BLaER1 (cell line): ENCODE measurements at regions not wholly inside any gene's neighbourhood (a gene's known extent, or its start where the extent isn't known, plus 50 kb on each side); places are given as distances from the start of the nearest gene placed in this dataset.

Experiments
- H3K27ac ChIP-seq: shearing (Covaris generic); formaldehyde crosslinking; 2 replicates; pipeline ENCODE4 v1.8.1; 2022
- H3K27me3 ChIP-seq: shearing (Covaris generic); formaldehyde crosslinking; 2 replicates; pipeline ENCODE4 v1.8.1; 2022
- H3K36me3 ChIP-seq: shearing (Covaris generic); formaldehyde crosslinking; 2 replicates; pipeline ENCODE4 v1.8.1; 2022
- H3K4me1 ChIP-seq: shearing (Covaris generic); formaldehyde crosslinking; 2 replicates; pipeline ENCODE4 v1.8.1; 2022
- H3K4me2 ChIP-seq: shearing (Covaris generic); formaldehyde crosslinking; 2 replicates; pipeline ENCODE4 v1.8.1; 2022
- H3K4me3 ChIP-seq: shearing (Covaris generic); formaldehyde crosslinking; 2 replicates; pipeline ENCODE4 v1.8.1; 2022
- H3K9ac ChIP-seq: shearing (Covaris generic); formaldehyde crosslinking; 2 replicates; pipeline ENCODE4 v1.8.1; 2022
- H3K9me3 ChIP-seq: shearing (Covaris generic); formaldehyde crosslinking; 2 replicates; pipeline ENCODE4 v1.8.1; 2022
- H4K20me1 ChIP-seq: shearing (Covaris generic); formaldehyde crosslinking; 2 replicates; pipeline ENCODE4 v1.8.1; 2022
- Cebpa-rat ChIP-seq: shearing (Covaris generic); IDR thresholded peaks from 2 replicates; pipeline ENCODE4 v1.8.1; 2022

DNA sequence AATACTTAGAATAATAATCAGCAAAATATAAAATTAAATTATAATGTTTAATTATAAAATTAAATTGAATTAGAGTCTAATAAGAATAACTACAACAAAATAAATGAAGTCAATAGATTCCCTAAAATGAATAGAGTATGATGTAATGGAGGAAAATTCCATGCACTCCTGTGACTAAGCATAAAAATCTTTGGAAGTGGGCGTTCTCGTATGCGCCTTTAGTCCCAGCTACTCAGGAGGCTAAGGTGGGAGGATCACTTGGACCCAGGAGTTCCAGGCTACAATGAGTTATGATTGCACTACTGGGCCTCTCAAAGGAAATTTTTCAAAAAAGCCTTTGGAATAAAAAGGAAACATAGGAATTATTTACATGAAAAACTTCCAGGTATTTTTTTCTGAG is 955.4 kb upstream of the POU3F3 start:
- no peak overlapping the region for H3K4me2 ChIP-seq
- H3K9ac ChIP-seq, result no peak overlapping the region
- no peaks in the 10 kb centered on the region for H3K36me3 ChIP-seq
- H3K9me3 ChIP-seq, result no peaks in the 10 kb centered on the region
- TF ChIP-seq Cebpa-rat, result no peak
- H3K4me3 ChIP-seq, result no peak overlapping the region
- H3K4me1 ChIP-seq, result no peaks in the 10 kb centered on the region
- no peaks in the 10 kb centered on the region for H4K20me1 ChIP-seq
- no peaks in the 10 kb centered on the region for H3K27me3 ChIP-seq
- H3K27ac ChIP-seq, result no peak overlapping the region

DNA sequence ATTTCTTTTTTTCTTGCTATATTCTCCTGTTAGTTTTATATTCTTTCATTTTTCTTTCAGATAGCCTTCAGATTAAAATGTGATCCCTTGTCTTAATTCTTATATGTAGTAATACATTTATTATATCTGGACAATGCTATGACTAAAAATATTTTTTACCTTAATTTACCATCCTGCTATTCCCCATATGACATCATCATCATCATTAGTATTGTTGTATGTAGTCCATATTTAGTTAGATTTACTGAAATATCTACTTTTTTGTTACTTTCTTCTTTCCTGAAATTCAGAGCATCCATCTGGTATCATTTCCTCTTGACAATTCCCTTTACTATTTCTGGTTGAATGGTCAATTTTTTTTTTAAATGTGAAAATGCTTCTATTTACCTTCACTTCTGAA is 951.6 kb upstream of the POU3F3 start:
- no peaks in the 10 kb centered on the region for H4K20me1 ChIP-seq

GRCh38 chr2:103921161-103921560 is 932.8 kb upstream of the POU3F3 start:
- H3K36me3 ChIP-seq, result no peaks in the 10 kb centered on the region
- no peaks in the 10 kb centered on the region for H3K4me1 ChIP-seq
- no peaks in the 10 kb centered on the region for H4K20me1 ChIP-seq
- no peaks in the 10 kb centered on the region for H3K9me3 ChIP-seq
- H3K9ac ChIP-seq, result no peak overlapping the region
- H3K27ac ChIP-seq, result no peak overlapping the region
- no peaks in the 10 kb centered on the region for H3K27me3 ChIP-seq
- H3K4me3 ChIP-seq, result no peak overlapping the region
- TF ChIP-seq Cebpa-rat, result no peak
- no peak overlapping the region for H3K4me2 ChIP-seq

More for the DNA sequence above, 951.6 kb upstream of the POU3F3 start:
- H3K36me3 ChIP-seq, result no peaks in the 10 kb centered on the region
- no peaks in the 10 kb centered on the region for H3K4me1 ChIP-seq
- no peak overlapping the region for H3K9ac ChIP-seq
- no peaks in the 10 kb centered on the region for H3K9me3 ChIP-seq
- no peak for TF ChIP-seq Cebpa-rat
- no peak overlapping the region for H3K27ac ChIP-seq
- H3K27me3 ChIP-seq, result no peaks in the 10 kb centered on the region
- H3K4me3 ChIP-seq, result no peak overlapping the region
- no peak overlapping the region for H3K4me2 ChIP-seq

DNA sequence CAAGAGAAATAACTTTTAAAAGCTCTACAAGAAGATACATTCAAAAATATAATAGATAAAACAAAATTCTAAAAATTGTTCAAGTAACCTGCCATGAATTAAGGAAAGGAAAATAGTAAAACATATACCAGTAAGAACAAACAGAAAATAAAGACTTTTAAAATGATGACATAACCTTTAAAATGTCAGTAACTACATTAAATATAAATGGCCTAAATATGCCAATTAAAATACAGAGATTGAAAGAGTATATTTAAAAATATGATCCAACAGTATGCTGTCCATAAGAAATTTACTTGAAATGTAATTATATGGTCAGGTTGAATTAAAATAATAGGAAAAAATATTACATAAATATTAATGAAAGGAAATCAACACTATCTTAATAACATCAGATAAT is 911.7 kb upstream of the POU3F3 start:
- Histone ChIP-seq H4K20me1 (no peaks in the 10 kb centered on the region), H3K36me3 (no peaks in the 10 kb centered on the region), H3K9ac (no peak overlapping the region), H3K4me1 (no peaks in the 10 kb centered on the region), H3K4me2 (no peak overlapping the region), H3K27me3 (no peaks in the 10 kb centered on the region), H3K9me3 (peaks cover 4% of the 10 kb centered on the region; the same call in 1 of the 2 replicates), H3K4me3 (no peak overlapping the region), H3K27ac (no peak overlapping the region)
- no peak for TF ChIP-seq Cebpa-rat

DNA sequence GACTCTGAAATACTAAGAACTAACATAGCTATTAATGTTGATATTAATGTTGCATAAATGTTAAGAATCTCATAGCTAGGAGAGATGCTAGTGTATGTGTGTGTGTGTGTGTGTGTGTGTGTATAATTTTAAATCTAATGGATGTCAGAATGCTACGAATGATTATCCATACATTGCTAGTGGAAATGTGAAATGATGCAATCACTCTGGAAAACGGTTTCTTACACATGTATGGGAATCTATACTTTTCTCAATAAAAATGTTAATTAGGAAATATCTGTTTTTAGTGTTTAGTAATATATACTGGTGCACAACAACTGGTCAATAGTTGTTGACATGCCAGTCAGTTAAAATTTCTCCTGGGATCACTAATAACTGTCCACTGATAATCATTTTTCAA is 908.8 kb upstream of the POU3F3 start:
- H4K20me1 ChIP-seq, result no peaks in the 10 kb centered on the region
- no peak overlapping the region for H3K9ac ChIP-seq
- no peak overlapping the region for H3K4me3 ChIP-seq
- H3K27me3 ChIP-seq, result no peaks in the 10 kb centered on the region
- H3K9me3 ChIP-seq, result peaks cover 4% of the 10 kb centered on the region; the same call in 1 of the 2 replicates
- H3K4me2 ChIP-seq, result no peak overlapping the region
- H3K4me1 ChIP-seq, result no peaks in the 10 kb centered on the region
- TF ChIP-seq Cebpa-rat, result no peak
- H3K27ac ChIP-seq, result no peak overlapping the region
- H3K36me3 ChIP-seq, result no peaks in the 10 kb centered on the region

GRCh38 chr2:103959174-103960128 is 894.5 kb upstream of the POU3F3 start:
- Histone ChIP-seq H3K4me3 (no peak overlapping the region), H3K4me1 (no peaks in the 10 kb centered on the region), H3K9me3 (no peaks in the 10 kb centered on the region), H3K9ac (no peak overlapping the region), H3K27ac (no peak overlapping the region), H3K36me3 (no peaks in the 10 kb centered on the region), H4K20me1 (no peaks in the 10 kb centered on the region), H3K4me2 (no peak overlapping the region), H3K27me3 (no peaks in the 10 kb centered on the region)
- no peak for TF ChIP-seq Cebpa-rat

DNA sequence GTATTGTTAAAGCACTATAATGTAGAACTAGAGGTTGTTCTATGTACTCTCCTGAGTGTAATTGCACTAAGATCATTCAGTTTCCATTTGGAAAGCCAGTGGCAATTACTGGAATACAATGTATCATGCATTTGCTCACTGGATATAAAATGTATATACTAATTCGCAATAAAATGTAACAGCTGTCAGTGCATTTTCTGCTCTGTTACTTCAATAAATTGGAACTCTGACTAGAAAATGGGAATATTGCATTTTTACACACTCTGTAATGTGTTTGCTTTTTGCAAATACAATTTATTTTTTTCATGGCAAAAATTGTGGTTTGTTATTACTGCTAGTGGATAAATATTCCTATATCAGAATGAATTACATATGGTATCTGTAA is 893.8 kb upstream of the POU3F3 start:
- Histone ChIP-seq H3K36me3 (no peaks in the 10 kb centered on the region), H3K9ac (no peak overlapping the region), H3K4me3 (no peak overlapping the region), H3K27me3 (no peaks in the 10 kb centered on the region), H4K20me1 (no peaks in the 10 kb centered on the region), H3K27ac (no peak overlapping the region), H3K4me2 (no peak overlapping the region), H3K9me3 (no peaks in the 10 kb centered on the region), H3K4me1 (no peaks in the 10 kb centered on the region)
- no peak for TF ChIP-seq Cebpa-rat

DNA sequence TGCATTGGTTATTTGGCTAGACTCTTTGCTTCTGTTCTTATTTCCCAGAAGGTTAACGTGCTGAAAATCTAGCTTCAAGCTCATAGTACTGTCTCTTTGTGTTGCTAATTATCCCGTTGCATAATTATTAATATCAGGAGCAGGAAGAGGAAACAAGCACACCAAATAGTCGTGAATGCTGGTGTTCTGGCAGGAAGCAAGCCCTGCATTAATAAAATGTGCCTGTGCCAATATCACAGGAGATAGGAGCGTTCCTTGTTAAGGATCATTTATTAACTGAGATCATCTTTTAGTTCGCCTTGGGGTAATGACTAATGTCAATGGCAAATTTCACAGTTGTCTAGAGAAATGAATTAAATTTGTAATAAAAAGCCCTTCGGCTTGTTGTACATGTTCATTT is 893.0 kb upstream of the POU3F3 start:
- Histone ChIP-seq H3K4me2 (no peak overlapping the region), H3K27me3 (no peaks in the 10 kb centered on the region), H3K27ac (no peak overlapping the region), H3K36me3 (no peaks in the 10 kb centered on the region), H3K4me1 (no peaks in the 10 kb centered on the region), H3K9me3 (no peaks in the 10 kb centered on the region), H3K4me3 (no peak overlapping the region), H4K20me1 (no peaks in the 10 kb centered on the region), H3K9ac (no peak overlapping the region)
- no peak for TF ChIP-seq Cebpa-rat

GRCh38 chr2:103961862-103962261 is 892.1 kb upstream of the POU3F3 start:
- no peaks in the 10 kb centered on the region for H3K4me1 ChIP-seq
- no peaks in the 10 kb centered on the region for H4K20me1 ChIP-seq
- no peak overlapping the region for H3K4me3 ChIP-seq
- no peak overlapping the region for H3K4me2 ChIP-seq
- H3K9ac ChIP-seq, result no peak overlapping the region
- H3K27me3 ChIP-seq, result no peaks in the 10 kb centered on the region
- TF ChIP-seq Cebpa-rat, result no peak
- H3K27ac ChIP-seq, result no peak overlapping the region
- H3K9me3 ChIP-seq, result no peaks in the 10 kb centered on the region
- no peaks in the 10 kb centered on the region for H3K36me3 ChIP-seq

DNA sequence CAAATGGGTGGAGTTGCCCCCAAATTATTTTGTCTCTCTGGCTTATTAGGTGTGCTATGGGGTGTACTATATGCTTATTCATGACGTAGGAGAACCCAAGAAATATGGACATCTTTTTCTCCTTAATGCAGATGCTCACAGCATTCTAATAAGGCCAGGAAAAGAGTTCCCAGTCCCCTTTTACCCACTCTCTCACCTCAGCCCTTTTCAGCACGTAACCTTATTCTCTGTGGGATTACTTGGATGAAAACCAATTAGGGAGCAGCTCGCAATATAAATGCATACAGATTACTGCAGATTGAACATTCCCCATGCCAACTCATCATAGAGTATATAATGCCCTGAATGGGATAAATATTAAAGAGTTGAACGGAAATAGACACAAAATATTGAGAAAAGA is 891.2 kb upstream of the POU3F3 start:
- Histone ChIP-seq H3K9ac (no peak overlapping the region), H3K27me3 (no peaks in the 10 kb centered on the region), H3K4me1 (no peaks in the 10 kb centered on the region), H4K20me1 (no peaks in the 10 kb centered on the region), H3K9me3 (no peaks in the 10 kb centered on the region), H3K4me3 (no peak overlapping the region), H3K36me3 (no peaks in the 10 kb centered on the region), H3K27ac (no peak overlapping the region), H3K4me2 (no peak overlapping the region)
- no peak for TF ChIP-seq Cebpa-rat
